ENCODE measurements at regions not wholly inside any gene's neighbourhood (a gene's known extent, or its start where the extent isn't known, plus 50 kb on each side); places are given as distances from the start of the nearest gene placed in this dataset.
A peak's percentile ranks its signal among the peaks of the same experiment; 100 is the strongest.

DNA sequence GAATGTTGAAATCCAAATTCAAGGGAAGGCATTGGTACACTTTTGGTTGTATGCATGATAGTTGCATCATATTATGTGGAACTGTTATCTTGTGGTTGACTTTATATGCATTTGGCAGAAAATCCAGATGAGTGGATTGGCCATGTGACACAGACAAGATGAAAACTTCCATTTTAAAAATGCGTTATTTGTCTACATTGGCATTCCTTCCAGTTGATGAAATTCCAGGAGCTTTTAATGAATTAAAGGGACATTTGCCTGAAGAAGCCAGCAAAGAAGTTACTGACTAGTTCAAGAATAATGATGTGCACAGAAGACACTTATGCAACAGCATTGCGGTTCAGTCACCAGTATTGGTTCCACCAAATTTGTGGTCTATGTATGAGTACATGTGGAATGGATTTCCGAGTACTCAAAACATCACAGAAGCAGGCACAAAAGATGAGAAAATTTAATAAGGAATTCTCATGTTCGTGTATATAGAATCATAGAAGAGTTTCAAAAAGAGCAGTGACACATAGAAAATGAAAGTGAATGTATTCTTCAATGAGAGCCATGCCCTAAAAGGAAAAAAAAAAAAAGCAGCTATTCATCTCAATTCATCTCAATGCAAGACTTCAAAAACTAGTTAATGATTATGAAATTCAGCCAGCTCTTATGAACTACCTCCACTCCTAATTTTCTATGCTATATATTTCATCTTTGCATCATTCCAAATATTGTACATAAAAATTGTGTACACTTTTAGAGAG is 232.1 kb downstream of the RBM43 start:
- DNase-seq: peak; percentile 77

DNA sequence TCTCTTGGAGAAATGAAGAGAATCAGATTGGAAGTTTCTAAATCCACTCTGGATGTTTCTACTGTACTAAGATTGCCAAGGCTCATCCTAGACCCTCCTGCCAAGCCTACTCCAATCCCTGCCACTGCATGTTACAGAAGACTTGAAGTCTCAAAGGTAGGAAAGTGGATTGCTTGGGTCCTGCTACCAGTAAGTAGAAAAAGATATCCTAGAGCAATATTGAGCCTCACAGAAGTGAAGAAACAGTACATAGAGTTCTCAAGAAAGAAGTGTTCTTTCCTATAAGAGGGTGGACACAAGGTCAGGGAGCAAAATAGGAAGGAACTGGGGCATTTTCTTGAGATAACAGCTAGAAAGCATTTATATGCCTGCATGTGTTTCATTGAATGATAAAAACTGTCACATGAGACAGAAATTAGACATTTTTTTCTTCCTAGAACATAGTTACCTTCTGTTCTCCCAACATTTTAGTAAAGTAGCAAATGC is 232.9 kb downstream of the RBM43 start:
- DNase-seq: no peak

GRCh38 chr2:151027151-151027550 is 234.5 kb downstream of the RBM43 start:
- DNase-seq: no peak

GRCh38 chr2:151025816-151026215 is 235.8 kb downstream of the RBM43 start:
- DNase-seq: no peak

DNA sequence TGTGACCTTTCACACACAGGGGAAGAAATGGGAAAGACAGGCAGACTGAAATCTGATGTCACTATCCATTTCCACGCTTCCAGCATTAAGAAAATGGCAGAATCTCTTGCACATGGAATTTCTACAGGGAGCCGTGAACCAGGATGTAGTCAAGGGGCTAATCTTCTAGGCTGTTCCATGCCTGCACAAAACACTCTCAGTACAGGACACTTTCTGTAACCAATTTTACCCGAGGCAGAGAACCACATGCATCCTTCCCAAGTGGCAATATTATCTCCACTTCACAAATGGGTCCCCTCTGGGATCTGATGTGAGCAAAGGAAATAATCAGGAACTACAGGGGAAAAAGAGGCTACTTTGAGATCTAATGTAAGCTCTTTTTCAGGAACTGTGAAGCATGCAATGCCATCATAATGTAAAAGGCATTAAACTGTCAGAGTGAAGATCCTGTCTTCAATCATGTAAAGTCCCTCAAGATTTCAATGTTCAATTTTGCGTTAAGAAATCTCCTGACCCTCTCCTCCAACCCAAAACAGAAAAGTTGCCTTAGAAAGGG is 236.9 kb downstream of the RBM43 start:
- DNase-seq: no peak

- no peak for DNase-seq
Measured at GRCh38 chr2:151021747-151022452, 239.8 kb downstream of the RBM43 start.

GRCh38 chr2:151020411-151020810 is 241.3 kb downstream of the RBM43 start:
- no peak for DNase-seq

- no peak for DNase-seq
Measured at GRCh38 chr2:151009437-151010175, 252.1 kb downstream of the RBM43 start.

- no peak for DNase-seq
Measured at GRCh38 chr2:151007365-151007764, 254.3 kb downstream of the RBM43 start.

- DNase-seq: no peak
Measured at GRCh38 chr2:151002959-151003600, 258.6 kb downstream of the RBM43 start.

- DNase-seq: peak; percentile 90
Measured at GRCh38 chr2:150997702-150998440, 263.8 kb downstream of the RBM43 start.

DNA sequence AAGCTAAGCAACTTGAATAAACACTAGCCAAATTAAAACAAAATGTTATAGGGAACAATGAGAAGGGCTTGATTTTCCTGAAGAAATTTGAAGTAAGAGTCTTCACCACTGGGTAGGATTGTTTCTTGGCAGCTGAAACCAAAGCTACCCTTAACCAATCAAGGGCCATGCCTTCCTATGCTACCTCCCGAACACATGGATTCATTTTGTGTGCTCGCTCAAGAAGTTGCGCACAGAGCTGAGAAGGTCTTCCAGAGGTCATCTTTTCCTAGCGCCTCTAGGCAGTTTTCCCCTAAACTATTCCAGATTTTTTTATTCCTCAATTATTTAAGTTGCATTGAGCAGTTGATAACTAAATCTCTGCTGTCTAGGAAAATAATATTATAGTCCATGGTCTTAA is 264.6 kb downstream of the RBM43 start:
- peak; percentile 59 for DNase-seq

- peak; percentile 77 for DNase-seq
Measured at GRCh38 chr2:150994076-150994475, 267.6 kb downstream of the RBM43 start.

GRCh38 chr2:150989969-150990368 is 271.7 kb downstream of the RBM43 start:
- no peak for DNase-seq

DNA sequence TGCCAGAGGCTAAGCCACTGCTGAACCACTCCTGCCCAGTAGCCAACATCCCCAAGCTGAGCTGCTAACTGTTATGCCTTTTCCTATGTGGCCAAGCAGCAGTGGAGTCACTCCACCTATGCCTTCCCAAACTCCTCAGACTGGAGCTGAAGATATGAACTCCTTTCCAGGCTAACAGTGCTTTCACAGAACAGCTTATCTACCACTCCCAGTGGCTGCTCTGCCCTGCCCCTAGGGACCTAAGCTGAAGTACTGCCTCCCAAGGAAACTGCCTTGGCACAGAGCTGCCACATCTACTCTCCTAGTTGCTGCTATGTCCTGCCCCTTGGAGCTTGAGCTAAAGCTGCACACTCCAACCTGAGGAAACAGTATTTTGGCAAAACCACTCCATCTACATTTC is 275.9 kb downstream of the RBM43 start:
- DNase-seq: no peak

GRCh38 chr2:150983314-150983897 is 278.3 kb downstream of the RBM43 start:
- no peak for DNase-seq

- peak; percentile 56 for DNase-seq
Measured at GRCh38 chr2:150981826-150982225, 279.8 kb downstream of the RBM43 start.

GRCh38 chr2:150978053-150978452 is 283.6 kb downstream of the RBM43 start:
- DNase-seq: no peak

- DNase-seq: no peak
Measured at GRCh38 chr2:150977296-150977695, 284.4 kb downstream of the RBM43 start.

DNA sequence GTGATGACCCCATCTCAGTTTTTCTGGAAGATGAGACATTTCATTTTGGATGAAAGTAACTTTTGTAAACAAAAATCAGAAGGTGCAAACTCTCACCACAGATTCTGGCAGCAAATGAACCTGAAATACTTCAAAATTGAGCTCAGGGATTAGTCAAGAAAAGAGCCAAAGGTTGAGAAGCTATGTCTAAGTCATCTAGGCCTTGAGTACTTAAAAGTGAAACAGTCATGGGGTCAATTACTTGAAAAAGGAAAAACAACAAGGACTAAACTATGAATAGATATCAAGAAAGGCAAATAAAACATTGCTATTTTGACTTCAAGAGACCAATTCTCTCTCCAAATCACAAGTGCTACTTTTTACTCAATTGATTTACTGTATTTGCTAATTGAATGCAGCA is 285.1 kb downstream of the RBM43 start:
- no peak for DNase-seq

DNA sequence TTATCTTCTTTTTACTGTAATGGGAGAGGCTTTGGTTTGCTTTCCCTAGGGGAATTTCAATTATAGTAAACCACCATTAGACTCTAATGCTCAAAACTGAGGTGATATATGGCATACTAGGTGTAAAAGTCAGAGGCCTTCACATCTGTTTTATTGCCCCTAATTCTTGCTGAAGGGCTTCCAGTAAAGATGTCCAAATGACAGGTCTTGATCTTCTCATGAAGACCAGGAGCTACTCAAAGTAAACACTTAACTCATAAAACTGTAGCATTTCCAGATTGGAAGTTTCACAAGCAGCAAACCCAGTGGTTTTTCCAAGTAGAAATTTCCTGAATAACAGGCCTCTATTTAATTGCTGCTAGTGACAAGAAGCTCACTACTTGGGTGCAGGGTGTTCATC is 286.8 kb downstream of the RBM43 start:
- no peak for DNase-seq

DNA sequence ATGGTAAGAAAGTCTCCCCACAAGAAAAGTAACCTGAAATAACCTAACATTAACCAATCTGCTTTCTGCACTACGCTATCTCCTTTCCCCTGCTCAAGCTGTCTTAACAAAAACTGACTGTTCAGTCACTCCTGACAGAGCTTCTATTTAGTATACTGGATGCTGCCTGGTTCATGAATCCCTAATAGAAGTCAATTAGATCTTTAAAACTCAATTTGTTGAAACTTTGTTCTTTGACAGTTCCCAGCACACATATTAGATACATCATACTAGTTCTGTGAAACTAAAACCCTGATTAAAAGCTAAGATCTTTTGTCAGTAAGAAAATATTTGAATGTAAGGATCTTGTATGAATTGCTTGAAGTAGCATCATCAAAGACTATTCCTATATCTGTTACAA is 287.4 kb downstream of the RBM43 start:
- DNase-seq: no peak
